HG03045 (cell line): ENCODE measurements at regions not wholly inside any gene's neighbourhood (a gene's known extent, or its start where the extent isn't known, plus 50 kb on each side); places are given as distances from the start of the nearest gene placed in this dataset.

ENCODE experiments used
- ATAC-seq: cut with Tn5 transposase; IDR thresholded peaks from one replicate; pipeline ENCODE4 v1.9.1; 2021; ENCODE audit warnings: mild to moderate bottlenecking, moderate library complexity; ENCODE audit not compliant: unreplicated experiment

DNA sequence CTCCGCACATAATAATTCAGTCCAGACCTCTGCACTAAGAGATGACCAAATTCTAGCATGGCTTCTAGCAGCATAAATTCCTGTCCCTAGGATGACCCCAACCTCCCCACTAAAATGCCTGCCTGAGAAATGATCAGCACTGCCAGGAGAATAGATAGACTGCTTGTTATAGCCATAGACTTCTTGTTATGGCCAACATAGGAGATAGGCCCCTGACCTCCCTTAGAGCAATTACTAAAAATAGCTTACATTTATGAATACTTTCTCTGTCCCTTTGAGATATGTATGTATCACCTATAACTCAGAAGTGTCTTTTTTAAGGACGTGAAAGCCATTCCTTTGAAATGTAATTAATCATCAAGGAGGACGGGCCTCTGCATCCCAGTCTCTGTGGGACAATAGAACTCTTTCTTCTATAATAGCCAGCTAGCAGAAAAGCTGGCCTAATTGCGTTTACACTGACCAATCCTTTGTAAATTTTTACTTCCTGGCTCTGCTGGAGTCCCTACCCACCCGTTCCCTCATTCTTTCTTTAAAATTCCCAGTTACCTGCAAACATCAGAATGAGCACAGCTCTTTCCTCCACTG, 1002.7 kb downstream of the CDH18 start:
- ATAC-seq = no peak

DNA sequence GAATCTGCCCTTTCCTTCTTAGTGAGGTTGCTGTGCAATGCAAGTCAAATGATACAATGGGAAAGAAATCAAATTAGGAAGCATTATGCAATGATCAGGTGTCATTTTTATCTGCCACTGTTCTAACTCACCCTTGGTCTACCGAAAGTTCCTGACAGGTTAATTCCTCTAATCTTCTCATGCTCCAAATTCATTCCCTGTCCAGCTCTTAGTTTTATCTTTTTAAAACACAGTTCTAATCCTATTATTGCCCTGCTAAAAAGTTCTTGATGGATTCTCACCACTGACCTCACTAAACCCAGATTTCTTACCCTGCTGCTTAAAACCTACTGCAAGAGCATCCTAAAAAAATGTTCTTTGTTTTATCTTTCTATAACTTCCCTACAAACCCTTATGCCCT, 1000.9 kb downstream of the CDH18 start:
- ATAC-seq = no peak

DNA sequence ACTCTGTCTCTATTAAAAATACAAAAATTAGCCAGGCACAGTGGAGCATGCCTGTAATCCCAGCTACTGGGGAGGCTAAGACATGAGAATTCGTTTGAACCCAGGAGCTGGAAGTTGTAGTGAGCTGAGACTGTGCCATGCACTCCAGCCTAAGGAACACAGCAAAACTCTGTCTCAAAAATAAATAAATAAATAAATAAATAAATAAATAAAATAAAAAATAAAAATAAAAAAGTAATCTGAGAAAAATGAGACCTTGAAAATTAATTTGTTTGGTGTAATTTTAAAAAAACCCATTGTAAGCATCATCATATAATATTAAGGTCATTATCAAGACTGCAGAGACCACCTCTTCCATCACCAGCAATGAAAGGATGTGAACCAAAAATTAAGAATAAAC, 997.1 kb downstream of the CDH18 start:
- ATAC-seq = no peak

DNA sequence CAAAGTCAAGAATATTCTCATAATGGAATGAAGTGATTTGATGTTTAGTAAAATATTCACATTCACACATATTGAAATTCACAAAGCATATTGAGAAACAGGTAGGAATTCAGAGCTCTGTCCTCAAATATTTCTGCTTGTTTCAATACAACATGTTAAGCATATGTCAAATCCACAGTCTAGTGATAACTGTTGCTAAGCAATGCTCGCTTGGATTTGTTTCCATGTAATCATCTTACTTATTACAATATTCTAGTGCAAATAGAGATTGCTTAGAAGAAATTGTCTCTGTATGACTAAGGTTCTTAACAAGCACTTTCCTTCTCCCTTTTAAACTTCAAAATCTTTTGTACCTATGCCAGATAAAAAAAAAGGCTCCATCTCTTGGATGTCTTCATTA, 995.7 kb downstream of the CDH18 start:
- no peak for ATAC-seq

DNA sequence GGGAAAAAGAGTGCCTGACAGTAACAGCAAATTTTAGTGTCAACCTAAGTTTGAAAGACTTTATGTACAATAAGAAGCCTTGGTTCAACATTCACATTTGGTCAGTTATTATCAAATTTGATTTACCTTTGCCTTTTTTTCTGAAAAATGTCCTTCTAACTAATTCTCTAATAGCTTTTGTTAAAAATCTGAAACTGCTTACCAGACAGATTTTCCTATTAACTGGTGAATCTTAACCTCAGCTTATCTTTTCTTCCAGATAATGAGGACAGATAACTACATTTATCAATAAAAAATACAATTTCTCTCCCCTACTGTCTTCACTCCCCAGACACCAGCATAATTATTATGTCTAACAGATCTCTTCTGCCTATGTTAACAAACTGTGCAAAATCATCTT, 988.5 kb downstream of the CDH18 start:
- no peak for ATAC-seq

DNA sequence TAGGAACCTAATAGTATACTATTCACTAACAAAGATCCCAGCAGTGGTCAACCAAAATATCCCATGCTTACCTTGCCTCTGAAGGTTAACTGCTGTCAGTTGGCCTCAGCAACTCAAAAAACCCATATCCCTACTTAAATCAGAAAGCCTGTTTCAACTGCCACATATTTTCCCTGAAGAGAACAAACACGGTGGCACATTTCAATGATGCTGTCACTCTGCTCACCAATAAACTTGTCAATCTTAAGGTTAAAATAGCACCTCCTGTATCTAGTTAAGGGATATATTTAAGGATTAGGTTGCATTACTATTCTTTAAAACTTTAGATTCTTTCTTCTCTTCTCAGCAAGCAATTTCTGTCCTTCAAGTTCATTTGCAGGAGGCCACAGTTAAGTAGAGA, 986.9 kb downstream of the CDH18 start:
- no peak for ATAC-seq

DNA sequence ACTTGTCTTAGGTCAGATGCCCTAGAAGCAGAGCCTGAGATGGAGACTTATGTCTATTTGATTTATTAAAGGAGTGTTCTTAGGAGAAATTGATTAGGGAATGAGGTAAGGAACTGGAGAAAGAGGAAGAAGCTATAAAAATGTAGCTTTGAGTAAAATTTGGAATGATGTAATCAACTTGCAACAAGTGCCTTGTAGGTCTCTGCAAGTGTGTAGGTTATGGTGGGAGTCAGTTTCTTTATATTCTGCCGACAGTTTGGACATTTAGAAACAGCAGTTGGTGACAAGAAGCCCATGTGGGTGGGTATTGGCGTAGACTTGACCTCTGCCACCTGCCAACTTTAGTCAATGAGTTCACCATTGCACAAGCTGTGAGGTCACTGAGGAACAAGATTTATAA, 986.5 kb downstream of the CDH18 start:
- no peak for ATAC-seq

DNA sequence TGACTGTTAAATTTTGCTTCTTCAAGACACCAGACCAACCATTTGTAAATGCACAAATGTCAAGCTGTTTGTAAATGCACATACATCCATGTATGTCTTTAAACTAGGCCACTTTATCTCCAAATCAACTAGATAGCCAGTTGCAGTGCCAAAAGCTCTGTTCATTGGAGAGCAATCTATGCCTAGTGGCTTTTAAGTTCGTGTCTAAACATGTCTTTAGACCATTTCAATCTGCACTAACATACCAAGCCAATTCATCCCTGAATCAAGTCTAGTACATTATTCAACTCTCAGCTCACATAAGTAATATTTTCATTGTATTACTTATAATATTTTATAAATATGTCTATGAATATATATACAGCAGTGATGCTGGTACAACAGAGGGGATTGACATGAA, 985.9 kb downstream of the CDH18 start:
- ATAC-seq = no peak

DNA sequence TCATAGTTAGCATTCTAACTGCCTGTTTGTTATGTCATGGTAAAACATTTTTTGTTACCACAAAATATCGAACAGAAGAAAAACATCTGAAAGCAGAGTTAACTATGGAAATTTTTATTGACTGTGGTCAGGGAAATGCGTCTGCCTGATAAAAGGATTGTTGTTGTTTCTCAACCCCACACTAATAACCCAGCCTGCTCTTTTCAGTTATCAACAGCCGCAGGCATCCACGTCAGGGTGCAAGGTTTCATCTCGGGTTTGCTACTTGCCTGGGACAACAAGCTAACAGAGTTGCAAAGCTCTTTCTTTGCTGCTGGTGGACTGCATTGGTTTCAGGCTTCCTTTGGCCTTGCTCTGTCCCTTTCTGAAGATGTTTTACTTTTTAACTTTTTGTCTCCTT, 969.2 kb downstream of the CDH18 start:
- no peak for ATAC-seq

DNA sequence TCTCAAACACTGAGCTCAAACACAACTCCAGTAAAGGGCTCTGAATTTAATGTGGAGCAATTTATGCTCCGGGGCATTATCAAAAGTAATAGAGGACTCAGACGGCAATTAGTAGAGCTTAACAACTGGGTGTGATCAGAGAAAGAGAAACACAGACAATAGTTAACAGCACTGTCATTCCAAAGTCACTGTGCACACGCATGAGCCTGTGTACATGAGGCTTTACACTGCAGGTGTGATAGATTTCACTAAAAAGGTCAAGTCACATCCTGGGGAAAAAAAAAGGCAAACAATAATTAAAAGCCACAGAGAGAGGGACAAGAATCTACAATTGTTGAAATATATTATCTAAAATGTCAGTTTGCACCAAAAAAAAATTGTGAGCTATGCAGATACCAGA, 956.5 kb downstream of the CDH18 start:
- no peak for ATAC-seq

DNA sequence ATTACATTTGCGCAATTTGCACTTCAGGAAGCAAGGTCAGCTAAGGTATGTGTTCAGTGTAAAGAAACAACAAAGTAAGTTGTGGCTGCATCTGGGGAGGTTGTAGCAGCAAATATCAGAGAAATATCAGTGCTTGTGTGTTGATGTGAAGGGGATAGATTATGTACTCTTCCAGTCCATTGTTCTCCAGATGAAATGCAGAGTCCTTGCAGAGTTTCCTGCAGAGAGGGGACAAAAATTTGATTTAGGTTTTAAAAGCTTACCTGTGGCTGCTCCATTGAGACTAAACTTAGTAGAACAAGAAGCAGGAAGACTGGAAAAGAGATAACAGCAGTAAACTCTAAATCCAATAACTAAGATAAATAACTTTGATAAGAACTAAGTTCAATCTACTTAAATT, 952.2 kb downstream of the CDH18 start:
- no peak for ATAC-seq

DNA sequence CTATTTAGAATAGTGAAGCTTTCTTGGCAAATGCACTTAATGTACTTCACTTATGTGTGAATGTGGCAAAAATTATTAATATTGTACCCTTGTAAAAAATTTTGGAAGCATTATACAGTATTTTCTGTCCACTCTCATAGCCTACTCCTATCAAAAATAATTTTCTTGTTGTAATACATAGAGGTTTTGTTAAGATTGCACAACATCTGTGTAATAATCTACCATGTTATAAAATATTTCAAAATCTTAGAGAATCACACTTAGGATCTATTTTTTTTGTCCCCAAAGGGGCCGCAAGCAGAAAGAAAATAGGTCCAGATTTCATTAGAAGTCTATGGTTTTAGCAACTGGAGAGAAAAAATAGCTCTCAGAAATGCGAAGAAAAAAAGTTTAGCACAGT, 945.9 kb downstream of the CDH18 start:
- ATAC-seq = no peak

DNA sequence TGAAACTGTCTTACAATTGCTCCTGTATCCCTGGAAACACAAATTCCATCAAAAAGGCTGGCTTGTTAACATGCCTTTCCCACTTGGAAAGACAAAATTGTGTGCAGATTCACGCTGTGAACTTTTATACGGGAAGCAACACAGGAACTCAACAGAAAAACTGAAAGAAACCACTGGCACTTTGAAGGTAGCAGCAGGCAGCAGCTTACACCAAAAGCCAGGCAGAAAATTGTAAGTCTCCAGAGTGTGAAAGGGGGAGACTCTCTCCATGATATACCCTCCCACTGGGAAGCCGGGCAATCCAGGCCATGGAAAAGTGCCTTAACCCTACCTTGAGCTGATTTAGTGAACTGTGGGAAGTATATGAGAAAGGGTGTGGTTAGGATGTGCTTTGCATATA, 943.7 kb downstream of the CDH18 start:
- no peak for ATAC-seq

DNA sequence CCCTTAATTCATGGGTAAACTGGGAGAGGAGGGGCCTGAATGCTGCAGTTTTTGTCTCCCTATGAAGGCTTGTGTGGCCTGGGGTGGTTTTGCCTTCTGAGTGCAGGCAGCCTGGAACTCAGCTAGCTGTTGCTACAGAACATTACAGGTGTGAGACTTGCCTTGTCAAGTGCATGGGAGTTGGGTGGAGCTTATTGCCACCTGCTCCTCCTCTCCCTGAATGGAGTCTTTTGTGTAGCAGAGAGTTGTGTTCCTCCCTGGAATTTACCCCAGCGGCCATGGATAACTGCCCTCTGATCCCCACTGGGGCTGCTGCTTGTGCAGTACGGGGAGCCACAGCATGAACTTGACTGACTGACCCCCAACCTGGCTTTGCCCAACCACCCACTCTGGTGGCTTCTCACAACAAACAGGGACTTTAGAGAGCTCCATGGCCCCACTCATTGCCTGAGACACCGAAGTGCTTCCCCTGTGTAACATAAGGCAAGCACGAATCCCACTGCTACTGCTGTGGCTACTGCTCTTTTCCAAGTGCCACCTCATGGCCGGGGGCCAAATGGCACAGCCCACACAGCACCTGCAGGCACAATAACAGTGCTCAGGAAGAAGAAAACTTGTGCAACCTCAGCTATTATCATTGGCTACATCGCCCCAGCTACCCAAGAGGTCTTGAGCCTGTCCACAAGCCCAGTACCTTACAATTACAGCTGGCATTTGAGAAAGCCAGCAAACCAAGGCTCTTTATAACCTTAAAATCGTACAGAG, 942.9 kb downstream of the CDH18 start:
- ATAC-seq = no peak

DNA sequence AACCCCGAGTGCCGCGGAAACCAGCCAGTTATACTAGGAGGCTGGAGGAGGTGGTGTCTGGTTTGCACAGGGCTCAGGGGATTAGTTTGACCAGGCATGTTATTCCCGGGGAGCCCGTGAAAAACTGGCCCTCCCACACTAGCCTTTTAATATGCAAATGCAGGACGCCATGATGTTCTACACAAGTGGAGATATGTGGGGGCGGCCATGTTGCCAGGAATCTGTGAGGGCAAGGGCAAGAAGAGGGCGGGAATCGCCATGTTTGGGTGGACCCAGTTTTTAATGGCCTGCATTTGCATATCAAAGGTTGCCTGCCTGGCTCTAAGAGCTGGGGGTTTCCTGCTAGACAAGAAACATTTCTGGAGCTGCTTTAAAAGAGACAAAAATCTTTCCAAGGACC, 940.7 kb downstream of the CDH18 start:
- no peak for ATAC-seq

DNA sequence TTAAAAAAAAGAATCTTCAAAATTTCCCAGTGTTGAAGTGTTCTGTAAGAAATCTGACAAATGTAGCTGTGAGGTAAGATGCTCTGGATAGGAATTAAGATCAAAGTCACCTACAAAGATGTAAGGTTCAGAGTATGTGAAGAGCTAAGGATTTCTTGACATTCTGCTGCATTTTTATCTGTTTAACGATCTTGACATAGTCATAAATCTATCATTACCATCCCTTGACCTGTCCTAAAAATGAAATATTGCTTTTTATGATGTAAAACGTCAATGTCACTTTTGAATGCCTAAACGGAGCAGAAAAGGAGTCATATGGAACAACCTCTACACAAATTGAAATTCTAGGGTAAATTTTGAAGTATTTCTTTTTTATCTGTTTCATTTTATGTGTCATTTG, 939.3 kb downstream of the CDH18 start:
- ATAC-seq = no peak

DNA sequence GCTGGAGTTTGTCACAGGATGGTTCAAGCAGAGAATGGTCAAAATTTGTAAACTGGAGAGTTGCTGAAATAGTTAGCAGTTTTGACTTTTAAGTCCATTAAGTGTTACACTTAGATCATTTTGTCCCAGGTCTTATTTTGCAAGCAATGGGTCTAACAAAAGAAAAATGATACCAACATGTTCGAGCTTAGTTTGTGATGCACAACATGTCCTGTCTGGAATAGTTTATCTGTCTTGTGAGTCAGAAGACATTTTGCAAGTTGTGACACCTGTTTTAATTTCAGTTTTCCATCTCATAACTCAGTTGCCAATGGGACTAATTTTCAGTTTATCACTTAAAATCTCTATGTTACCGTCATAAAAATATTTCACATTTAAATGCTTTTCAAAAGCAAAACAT, 929.8 kb downstream of the CDH18 start:
- no peak for ATAC-seq

DNA sequence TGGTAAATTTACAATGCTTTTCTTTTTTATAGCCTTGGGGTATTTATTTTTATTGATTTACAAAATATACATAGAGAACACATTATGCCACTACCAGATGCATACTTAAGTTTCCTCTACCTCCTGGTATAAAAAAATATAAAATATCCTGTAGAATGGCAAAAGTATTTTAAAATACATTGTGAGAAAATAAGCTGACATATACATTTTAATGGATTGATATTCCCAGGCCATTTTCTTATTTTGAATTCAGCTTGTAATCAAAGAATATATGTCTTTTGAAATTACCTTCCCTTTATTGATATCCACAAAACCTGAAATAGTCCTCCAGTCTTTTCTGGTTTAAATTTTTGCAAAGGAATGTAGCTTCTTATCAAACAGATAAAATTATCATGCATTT, 923.9 kb downstream of the CDH18 start:
- ATAC-seq = no peak

DNA sequence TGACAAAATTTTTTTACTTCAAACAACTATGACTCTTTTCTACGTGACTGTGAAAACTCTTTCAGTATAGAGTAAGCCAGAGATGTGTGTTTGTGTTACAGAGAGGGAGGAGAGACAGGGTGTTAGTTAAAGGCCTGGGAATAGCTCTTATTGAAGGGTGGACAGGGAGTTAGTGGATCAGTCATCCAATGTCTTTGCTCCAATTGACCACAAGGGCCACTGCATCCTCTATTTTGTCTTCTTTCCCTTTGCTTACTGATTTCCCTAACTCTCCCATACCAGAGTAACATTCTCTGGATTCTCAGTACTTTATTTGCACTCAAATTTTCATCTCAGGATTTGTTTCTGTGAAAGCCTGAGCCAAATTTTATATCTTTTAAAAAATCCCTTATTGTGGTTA, 920.3 kb downstream of the CDH18 start:
- ATAC-seq = no peak

DNA sequence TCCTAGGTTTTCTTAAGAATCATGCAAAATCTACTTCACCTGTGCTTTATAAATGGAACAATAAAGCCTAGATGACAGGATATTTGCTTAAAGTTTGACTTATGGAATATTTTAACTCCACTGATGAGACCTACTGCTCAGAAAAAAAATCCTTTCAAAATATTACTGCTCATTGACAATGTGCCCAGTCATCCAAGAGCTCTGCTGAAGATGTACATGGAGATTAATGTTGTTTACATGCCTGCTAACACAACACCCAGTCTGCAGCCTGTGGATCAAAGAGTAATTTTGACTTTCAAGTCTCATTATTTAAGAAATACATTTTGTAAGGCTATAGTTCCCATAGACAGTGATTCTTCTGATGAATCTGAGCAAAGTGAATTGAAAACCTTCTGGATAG, 889.6 kb downstream of the CDH18 start:
- no peak for ATAC-seq

DNA sequence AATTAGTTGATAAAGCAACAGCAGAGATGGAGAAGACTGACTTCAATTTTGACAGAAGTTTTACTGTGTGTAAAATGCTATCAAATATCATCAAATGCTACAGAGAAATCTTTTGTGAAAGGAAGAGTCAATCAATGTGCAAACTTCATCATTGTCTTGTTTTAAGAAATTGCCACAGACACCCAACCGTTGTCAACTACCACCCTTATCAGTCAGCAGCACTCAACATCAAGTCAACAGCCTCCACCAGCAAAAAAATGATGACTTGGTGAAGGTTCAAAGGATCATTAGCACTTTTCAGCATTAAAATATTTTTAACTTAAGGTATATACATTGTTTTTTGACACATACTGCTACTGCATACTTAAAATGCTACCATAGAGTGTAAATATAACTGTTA, 888.8 kb downstream of the CDH18 start:
- ATAC-seq = no peak

DNA sequence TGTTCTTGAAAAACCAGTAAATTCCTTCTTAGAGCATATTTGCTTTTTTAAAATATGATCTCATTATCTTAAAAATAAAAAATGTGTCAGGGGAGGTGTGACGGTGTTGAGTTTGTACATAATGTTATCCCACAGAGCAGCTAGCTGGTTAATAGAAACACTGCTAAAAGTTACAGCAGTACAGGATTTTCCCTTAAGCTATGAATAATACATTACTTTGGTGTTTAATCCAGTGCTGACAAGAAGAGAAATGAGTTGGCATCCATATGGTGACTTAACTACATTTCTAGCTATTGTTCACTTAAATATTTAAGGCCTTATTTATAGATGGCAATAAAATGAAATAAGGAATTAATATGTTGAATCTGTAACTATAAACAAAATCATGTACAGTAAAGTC, 883.1 kb downstream of the CDH18 start:
- no peak for ATAC-seq

DNA sequence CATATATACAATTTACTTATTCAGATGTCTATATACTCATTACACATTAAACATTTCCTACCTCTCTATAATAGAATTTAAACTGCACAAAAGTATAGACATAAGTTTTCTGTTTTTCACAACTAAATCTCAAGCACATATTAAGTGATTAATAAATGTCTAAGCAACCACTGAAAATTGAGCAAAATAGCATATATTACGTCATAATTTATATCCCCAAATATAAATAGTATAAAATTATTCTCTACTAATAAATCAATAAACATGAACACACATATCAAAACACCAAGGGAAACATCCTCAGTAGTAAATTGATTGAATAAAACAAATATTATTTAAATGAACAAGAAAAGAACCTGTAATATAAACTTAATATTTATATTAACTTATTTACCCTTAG, 865.1 kb downstream of the CDH18 start:
- no peak for ATAC-seq
